Daoy (cell line): ENCODE measurements at regions not wholly inside any gene's neighbourhood (a gene's known extent, or its start where the extent isn't known, plus 50 kb on each side); places are given as distances from the start of the nearest gene placed in this dataset.

Source experiments
- DNase-seq: peaks from one replicate; pipeline ENCODE4 v3.0.0-alpha.2; 2015; ENCODE audit warnings: low read depth

- no peak for DNase-seq
Measured at GRCh38 chr17:71380535-71380934, 740.3 kb upstream of the SOX9 start.

- DNase-seq, result no peak
Measured at GRCh38 chr17:71380936-71381335, 739.9 kb upstream of the SOX9 start.

DNA sequence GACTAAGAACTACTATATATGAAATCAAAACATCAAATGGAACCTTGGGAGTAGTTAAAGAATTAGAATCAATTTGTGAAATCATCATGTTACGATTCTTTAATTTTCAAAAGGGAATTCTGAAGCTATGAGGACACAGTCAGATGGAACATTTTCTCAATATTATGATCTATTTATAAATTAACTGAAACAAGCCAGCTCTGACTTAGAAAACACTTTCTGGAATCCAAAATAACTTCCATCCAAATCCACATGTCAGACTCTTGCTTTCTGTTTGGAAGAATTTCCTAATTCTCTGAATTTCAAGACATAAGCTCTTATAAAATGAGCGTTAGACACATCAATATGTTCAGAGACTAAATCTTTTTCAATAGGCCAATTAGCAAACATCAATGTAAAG lies 737.7 kb upstream of the SOX9 start:
- DNase-seq, result no peak

- no peak for DNase-seq
Measured at GRCh38 chr17:71387456-71387855, 733.4 kb upstream of the SOX9 start.

GRCh38 chr17:71392715-71393567 lies 727.9 kb upstream of the SOX9 start:
- no peak for DNase-seq

- DNase-seq, result no peak
Measured at GRCh38 chr17:71395901-71396300, 724.9 kb upstream of the SOX9 start.

DNA sequence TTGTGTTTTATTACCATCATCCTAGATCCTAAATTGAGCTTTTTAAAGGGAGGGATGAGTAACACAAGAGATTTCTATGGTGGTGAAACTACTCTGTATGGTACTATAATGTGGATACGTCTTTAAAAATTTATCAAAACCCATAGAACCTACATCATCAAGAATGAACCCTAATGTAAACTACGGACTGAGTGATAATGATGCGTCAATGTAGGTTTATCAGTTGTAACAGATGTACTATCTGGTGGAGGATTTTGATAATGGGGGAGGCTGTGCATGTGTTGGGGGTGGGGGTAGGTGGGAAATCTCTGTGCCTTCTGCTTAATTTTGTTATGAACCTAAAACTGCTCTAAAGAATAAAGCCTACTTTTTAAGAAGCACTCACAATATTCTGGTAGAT lies 724.1 kb upstream of the SOX9 start:
- DNase-seq, result no peak

DNA sequence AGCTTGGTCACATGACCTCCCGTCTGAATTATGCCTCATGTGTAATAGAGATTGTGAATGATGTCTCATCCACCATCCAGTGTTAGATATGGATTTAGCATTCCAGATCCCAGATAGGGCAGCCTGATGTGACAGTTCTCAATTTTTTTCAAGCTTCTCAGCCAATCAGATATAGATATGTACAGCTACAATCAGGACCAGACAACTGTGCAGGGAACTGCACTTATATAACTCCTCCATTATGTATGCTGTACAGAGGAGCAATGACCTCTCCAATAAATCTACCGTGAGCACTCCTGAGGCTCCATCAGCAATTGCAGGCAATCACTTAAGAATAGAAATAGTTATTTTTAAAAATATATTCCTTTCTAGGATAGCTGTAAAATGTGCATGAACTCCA lies 722.8 kb upstream of the SOX9 start:
- DNase-seq, result no peak

DNA sequence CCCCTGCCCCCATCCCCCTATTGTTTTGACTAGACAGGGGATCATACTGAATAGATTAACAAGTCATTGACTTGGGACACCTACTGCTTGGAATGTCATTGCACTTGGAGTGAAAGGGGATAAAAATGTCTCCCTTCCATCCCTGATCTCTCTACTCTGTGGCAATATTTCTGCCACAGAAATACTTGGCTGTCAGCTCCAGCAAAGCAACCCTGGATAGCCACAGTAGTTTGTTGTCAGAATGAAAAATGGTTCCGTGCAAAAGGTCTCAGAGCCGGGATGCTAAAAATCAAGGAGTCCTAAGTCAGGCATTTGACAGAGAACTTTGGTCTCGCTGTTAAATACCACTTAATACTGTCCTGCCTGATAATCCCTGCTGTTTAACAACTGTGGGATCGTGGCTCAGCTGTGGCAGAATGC lies 722.0 kb upstream of the SOX9 start:
- DNase-seq, result no peak

GRCh38 chr17:71399221-71399620 lies 721.6 kb upstream of the SOX9 start:
- no peak for DNase-seq

DNA sequence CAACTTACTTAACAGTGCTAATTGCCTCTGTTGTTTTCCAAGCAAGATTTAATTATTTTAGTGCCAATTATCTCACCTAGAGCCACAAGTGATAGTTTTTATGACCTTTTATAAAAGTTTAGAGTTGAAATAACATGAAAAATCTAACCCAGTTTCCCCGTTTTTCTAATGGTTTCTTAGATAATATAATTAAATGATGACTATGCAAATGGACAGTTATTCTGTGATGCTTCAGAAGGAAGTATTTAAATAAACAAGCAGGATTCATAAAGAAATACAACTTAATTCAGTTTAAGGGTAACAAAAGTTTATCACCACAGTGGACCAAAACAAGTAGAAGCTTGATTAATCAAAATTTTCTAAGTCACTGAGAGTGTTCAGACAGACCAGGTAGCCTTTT lies 721.2 kb upstream of the SOX9 start:
- DNase-seq, result no peak

DNA sequence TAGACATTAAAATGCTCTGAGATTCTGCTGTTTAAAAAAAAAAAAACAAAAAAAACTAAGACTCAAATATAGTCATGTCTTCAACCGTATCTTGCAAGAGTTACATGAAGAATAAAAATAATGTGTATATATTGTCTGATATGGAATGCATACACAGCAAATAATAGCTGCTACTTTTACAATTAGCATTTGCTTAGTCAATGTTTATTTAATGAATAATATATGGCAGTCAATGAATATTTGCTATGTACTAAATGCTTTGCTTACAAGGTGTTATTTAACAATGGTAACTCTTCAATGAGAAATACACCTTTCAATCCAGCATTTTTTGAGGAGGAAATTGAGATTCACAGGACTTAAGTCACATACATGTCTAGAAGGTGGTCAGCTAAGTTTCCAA lies 718.8 kb upstream of the SOX9 start:
- no peak for DNase-seq

DNA sequence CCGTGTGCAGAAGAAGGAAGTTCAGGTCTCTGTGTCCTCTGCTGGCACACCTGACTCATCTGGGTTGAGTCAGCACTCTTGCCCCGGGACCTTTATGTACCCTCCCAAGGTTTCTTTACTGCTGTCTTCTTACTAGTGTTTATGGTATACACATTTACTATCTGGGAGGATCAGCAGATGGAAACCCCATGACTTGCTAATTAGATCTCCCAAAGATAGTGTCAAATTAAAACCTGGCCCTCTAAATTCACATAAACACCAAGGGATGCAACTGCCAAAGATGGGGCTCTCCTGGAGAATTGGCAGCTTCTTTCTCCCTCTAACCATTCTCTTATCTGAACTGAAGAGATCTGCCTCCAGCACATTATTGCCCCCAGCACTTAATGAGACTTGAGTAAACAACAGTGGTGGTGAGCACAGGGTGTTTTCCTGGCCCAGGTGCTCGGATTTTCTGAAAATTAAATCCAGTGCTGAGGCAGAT lies 718.1 kb upstream of the SOX9 start:
- DNase-seq, result peak; percentile 18

GRCh38 chr17:71405101-71405500 lies 715.7 kb upstream of the SOX9 start:
- DNase-seq, result no peak

- no peak for DNase-seq
Measured at GRCh38 chr17:71407981-71408380, 712.8 kb upstream of the SOX9 start.

DNA sequence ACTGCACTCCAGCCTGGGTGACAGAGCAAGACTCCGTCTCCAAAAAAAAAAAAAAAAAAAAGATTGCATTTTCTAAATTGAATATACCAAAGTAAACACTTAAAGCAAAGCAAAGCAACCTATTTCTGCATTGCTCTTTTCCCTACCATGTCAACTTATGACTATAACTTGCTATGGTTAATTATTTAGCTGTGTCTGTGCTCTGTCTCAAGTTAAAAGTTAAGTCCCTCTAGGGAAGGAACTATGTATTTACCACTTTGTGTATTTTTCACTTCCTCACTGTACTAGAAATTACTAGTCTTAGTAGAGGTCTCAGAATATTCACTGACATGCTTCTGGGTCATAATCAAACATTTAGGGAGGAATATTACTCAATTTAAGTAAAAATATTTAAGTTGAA lies 711.7 kb upstream of the SOX9 start:
- no peak for DNase-seq

DNA sequence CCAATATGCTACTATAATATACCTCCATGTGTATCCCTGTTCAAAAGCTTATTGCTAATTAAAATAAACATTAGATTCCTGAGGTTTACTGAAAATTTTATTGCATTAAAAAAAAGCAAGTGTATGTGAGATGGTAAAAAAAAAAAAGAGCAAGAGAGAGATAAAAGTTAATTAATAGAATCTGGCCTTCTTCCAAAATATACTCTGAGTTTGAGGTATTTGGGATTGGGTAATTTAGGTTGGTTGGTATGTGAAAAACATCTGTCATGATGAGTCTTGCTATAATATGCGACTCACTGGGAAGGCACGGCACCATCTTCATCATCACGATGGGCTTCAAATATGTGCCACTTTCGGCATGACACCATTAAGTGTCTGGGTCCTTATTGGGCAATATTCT lies 711.1 kb upstream of the SOX9 start:
- peak; percentile 81 for DNase-seq

- peak; percentile 90 for DNase-seq
Measured at GRCh38 chr17:71412803-71413202, 708.0 kb upstream of the SOX9 start.

DNA sequence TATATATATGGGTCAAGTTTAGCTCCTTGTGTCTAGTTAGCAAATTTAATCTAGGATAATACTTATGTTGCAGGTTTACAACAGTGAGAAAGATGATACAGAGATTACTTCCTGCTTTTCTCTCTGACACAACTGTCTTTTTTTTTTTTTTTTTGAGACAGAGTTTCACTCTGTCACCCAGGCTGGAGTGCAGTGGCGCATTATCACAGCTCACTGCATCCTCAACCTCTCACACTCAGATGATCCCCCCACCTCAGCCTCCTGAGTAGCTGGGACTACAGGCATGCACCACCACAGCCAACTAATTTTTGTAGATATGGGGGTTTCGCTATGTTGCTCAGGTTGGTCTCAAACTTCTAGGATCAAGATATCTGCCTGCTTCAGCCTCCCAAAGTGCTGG lies 706.9 kb upstream of the SOX9 start:
- no peak for DNase-seq

GRCh38 chr17:71417142-71417541 lies 703.7 kb upstream of the SOX9 start:
- DNase-seq, result no peak

GRCh38 chr17:71422968-71423367 lies 697.9 kb upstream of the SOX9 start:
- DNase-seq, result no peak

- DNase-seq, result peak; percentile 78
Measured at GRCh38 chr17:71423871-71424546, 696.8 kb upstream of the SOX9 start.

GRCh38 chr17:71427801-71428200 lies 693.0 kb upstream of the SOX9 start:
- no peak for DNase-seq
